HG03439 (cell line): ENCODE measurements at regions not wholly inside any gene's neighbourhood (a gene's known extent, or its start where the extent isn't known, plus 50 kb on each side); places are given as distances from the start of the nearest gene placed in this dataset.
"Not testable (repeated sequence)": the region's sequence is repeated elsewhere in the genome, so short reads cannot be mapped to it uniquely, and the experiment has no call there.

Source experiments
- ATAC-seq: cut with Tn5 transposase; IDR thresholded peaks from one replicate; pipeline ENCODE4 v1.9.1; 2021; ENCODE audit warnings: mild to moderate bottlenecking, moderate library complexity; ENCODE audit not compliant: unreplicated experiment

DNA sequence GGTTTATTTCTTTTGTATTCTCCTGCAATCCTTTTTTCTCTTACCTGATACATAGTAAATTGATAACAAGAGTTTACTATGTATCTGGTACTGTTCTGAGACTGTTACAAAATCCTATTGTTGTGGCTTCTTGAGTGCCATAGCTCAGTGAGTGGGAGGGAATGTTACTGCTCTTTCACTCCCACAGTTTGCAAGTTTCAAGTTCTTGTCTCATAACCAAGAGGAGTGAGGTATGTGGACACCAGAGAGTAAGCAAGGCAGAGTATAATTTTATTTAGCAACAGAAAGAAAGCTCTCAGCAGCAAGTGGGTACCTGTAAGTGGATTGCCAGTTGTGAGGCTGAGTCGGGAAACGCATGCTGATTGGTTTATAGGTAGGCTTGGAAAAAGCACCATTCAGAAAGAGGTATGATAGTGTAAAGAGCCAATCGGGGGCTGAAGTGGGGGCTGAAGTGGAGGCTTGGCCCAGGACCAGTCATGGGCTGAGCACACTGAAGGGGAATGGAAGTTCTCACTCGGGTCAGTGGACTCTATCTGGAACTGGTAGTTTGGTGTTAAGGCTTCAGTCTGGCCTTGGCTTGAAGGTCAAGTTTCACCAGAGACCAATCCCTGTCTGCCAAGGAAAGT lies 850.8 kb downstream of the TMTC2 start:
- ATAC-seq = no peak

DNA sequence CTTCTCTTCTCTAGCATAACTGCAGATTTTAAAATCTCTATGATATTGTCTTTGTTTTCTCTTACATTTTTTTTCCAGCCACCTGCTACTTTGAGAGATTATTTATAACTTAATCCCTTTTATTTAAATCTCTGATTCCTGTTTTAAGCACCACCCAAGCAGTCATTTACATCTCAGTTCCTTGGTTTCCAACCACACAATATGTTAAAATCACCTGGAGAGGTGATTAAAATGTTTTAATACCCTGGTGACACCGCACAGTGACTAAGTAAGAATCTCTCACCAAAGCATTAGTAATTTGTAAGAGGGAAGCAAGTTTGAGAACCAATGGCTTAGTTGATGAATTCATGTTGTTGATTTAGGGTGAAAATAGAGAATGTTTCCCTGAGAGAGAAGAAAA lies 849.8 kb downstream of the TMTC2 start:
- no peak for ATAC-seq

DNA sequence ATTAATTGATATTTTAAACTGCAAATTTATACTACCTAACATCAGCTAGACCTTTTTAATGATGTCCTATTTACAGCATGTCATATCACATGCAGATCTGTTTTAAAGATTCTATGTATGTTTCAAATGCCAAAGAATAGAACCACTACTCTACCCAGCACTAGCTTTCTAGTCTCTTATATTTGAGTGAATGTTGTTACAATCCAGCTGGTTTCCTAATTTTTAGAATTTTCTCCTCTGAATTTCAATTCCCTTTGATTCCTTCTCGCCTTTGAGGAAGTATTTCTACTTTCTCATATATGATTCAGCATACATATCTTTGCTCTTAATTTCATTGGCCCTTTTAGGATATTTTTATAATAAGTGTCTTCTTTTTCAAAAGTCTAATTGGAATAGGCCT lies 841.9 kb downstream of the TMTC2 start:
- ATAC-seq = no peak

DNA sequence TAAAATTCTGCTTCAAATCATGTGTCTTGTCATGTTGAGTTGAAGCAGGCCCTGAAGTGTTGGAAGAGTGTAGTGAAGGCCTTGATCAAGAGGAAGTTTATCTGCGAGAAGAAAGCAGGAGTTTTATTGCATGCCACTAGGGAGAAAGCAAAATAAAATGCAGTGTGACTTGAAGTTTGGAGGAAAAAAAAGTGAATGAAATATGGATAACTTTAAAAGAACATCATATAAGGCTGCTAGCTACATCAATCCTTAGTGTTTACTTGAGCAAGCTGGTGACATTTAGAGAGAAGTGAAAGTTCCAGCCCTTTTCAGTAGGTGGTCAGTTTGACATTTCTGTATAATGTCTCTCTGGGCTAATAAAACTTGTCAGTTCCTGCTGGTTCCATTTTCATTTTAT lies 841.1 kb downstream of the TMTC2 start:
- ATAC-seq = no peak

DNA sequence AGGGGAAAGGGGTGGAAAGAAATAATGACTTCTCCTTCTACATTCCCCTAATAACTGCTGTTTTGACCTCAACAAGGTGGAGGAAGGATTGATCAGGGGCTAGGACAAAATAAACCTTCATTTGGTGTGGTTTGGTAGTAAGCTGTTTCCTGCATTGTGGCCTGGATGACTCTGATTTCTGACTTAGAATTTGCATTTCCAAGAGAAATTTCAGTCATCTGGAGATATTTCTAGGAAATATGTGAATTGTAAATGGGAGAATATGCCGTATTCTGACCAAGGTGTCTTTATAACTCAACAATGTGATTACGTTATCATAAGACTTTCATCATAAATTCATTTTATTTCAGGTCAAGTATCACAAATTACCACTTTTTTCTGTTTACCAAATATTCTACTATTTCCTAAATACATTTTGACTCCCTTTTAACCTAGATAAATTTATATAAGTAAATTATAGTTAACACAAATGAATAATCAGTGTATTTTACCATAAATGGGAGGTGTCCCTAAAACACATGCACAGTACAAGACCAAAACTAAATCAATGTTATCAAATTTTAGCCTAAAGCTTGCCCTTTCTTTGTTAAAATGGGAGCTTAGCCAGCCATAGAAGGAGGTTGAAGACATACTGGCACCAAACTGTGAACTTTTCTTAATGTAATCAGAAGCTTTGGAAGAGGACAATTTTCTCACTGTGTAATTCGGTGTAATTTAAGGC lies 828.8 kb downstream of the TMTC2 start:
- no peak for ATAC-seq

DNA sequence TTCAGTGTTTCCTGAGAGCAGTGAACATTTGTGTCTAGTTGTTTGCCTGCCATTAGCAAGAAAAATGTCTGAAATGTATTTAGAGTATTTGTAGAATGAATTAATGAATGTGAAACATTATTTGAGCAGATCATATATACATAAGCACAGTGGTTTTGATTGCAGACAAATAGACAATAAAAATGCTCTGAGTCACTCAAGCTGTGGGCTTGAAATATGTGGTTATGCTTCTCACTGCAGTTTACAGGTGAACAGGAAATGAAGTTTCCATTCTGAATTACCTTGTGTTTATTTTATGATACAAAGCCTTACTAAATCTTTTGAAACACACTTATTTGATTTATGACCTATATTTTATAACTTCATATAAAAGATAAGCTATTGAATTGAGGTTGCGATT lies 827.7 kb downstream of the TMTC2 start:
- ATAC-seq = no peak

DNA sequence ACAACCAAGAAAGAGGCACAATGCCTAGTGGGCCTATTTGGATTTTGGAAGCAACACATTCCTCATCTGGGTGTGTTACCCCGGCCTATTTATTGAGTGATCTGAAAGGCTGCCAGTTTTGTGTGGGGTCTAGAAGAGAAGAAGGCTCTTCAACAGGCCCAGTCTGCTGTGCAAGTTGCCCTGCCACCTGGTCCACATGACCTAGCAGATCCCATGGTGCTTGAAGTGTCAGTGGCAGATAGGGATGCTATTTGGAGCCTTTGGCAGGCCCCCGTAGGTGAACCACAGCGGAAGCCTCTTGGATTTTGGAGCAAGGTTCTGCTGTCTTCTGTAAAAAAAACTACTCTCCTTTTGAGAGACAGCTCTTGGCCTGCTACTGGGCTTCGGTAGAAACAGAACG lies 820.1 kb downstream of the TMTC2 start:
- ATAC-seq = no peak

DNA sequence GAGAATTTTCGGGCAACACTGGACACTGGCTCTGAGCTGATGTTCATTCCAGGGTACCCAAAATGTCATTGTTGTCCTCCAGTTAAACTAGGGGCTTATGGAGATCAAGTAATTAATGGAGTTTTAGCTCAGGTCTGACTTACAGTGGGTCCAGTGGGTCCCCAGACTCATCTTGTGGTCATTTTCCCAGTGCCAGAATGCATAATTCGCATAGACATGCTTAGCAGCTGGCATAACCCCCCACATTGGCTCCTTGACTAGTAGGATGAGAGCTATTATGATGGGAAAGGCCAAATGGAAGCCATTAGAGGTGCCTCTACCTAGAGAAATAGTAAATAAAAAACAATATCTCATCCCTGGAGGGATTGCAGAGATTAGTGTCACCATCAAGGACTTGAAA lies 818.9 kb downstream of the TMTC2 start:
- no peak for ATAC-seq

DNA sequence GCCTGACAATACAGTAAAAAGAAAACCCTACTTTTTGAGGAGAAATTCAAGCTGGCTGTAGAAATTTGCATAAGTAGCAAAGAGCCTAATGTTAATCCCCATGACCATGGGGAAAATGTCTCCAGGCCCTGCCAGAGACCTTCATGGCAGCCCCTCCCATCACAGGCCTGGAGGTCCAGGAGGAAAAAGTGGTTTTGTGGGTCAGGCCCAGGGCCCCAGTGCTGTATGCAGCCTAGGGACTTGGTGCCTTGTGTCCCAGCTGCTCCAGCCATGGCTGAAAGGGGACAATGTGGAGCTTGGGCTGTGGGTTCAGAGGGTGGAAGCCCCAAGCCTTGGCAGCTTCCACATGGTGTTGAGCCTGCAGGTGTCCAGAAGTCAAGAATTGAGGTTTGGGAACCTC lies 813.2 kb downstream of the TMTC2 start:
- not testable (repeated sequence) for ATAC-seq

DNA sequence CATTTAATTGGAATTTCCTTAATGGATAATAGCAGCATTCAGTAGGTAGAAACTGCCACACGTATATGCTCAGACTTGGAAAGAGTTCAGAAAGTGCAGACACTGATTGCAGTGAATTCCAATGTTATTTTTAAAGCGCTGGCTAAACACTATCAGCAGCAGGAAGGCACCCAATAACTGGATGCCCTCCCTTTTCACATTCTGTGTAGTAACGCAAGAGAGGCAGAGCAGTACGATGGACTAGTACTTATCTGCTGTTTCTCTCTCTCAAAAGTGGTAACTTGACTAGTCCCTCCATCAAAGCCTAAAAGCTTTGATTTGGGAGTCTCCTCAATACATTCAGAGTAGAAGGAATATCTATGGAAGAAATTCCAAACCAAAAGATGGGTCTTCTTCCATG lies 791.0 kb downstream of the TMTC2 start:
- no peak for ATAC-seq

DNA sequence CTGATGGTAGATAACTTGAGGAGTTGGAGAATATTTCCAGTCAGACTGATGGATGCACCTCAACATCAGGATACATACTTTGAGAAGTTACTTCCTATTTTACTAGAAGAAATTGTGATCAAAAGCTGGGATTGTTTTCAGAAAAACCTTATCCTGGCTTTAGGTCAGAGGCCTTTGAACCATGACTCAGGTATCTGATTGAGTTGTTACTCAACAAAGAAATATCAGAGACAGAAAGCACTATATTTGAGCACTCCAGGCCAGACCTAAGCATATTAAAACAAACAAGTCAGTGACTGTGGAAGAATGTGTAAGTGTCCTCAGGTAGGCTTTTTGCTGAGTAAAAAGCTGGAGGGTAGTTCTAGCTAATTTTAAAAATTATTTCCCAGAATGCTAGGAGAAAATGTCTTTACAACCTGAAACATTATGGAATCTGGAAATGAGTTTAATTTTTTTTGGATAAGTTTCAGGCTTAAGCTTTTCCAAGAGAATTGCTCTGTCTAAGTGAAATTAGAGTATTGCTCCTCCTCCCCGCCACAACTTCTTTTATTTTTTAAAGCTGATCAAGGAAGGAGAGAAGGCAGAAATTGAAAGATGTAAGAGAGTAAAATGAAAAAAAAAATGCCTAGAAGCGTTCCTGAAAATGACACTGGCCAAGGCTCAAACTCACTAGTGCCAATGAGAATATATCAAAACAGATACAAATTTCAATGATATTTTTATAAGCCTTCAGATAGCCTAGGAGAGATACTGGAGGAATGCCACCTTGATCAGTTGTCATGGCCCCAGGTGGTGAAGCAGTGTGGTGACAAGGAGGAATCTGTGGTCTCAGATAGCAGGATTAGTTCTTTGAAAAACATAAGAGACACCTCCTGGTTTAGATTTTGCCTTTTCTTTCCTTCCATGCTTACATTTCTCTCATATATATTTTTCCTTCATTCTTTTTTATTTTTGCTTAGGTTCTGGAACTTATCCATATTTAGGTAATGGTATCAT lies 790.3 kb downstream of the TMTC2 start:
- no peak for ATAC-seq

DNA sequence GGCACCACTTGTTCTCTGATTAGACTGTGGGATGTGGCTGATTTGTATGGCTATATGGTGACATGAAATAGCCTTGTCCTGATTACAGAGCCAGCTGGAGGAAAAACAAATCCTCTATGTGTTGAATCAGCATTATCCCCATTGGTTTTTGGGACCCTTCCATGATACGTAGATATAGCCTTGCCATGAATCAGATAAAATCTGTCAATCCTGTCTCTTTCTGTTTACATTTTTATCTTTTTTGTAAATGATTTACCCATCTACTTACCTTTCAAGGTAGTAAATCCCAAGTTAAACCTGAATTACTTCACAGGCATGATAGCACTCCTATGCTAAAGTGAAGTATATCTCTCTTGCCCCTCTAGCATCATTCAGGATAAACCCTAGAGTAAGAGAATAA lies 789.3 kb downstream of the TMTC2 start:
- no peak for ATAC-seq

DNA sequence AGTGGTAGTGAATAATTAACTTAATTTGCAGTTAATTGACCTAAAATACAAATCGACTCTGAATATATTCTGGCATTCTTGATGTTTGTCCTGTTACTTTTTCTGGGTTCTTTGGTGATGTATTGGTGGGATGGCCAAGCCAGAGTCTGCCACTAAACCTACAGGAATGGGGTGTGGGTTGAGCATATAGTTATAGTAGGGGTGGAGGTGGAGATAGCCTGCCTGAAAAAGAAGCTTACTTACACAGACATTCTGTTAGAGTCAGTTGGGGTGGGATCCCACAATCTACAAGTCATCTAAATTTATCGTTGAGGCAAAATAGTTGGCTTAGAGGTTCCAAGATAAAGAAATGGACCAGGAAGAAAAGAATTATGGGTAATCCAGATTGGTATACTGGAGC lies 787.7 kb downstream of the TMTC2 start:
- ATAC-seq = no peak

DNA sequence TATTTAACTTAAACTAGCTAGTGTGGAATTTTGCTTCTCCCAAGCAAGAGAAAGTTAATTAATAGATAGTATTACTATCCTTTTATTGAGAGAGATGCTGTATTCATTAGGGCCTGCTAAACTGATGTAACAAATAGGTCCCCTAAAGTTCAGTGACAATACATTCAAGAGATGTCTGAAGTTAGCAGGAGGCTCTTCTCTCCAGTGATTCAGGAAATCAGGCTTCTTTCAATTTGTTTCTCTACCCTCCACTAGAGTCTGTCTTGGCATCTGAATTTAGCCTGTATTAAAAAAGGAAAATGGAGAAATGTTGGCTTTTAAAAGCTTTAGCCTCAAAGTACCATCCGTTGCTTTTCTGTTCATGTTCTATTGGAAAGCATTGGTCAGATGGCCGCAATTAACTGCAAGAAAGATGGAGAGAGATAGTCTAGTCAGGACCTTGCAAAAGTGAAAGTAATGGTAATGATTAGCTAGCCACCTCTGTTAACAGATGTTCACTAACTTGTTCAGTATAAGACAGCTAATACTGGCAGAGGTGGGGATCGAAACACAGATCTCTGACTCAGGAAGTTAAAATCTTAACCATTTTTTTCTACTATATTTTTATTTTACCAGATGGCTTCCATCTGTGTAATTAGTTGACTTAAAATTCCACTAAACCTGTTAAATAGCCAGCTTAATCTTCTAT lies 786.8 kb downstream of the TMTC2 start:
- ATAC-seq = no peak

DNA sequence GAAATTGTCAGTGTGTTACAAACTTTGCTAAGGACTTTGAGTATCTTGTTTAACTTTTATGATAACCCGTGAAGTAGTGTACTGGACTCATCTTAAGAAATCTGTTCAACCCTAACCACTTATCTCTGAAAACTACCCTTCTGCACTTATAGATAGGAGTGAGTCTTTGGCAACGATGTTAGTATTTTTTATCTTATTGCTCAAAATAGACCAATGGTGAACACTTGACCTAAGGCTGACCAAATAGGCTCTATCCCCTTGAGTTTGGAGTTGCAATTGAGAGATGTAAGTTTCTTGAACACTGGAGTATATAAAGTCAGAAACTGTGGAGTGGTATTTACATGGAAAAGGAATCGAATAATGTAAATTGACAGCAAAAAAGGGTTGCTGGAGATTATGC lies 786.1 kb downstream of the TMTC2 start:
- ATAC-seq = no peak

DNA sequence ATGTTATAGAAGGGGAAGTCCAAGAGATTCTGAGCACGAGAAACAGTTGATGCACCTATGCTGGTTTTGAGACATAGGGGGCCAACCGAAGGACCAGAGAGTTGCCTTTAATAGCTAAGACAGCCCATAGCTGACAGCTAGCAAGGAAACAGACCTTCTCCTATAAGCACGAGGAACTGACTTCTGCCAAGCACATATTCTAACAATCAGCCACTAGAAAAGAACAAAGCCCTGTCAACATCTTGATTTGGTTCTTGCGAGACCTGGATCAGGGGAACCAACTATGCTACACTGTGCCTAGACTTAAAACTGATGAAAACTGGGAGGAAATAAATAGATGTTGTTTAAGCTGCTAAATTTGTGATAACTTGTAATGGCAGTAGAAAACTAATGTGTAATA lies 785.6 kb downstream of the TMTC2 start:
- ATAC-seq = no peak

DNA sequence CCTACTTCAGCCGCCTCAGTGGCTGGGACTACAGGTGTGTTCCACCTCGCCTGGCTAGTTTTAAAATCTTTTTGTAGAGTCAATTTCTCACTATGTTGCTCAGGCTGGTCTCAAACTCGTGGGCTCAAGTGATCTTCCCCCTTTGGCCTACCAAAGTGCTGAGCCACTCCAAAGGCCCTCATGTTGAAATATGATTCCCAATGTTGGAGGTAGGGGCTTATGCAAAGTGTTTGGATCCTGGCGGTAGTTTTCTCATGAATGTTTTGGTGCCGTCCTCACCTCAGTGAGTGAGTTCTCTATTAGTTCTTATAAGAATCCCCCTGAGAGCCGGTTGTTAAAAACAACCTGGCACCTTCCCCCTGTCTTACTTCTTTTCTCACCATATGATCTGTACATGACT lies 784.6 kb downstream of the TMTC2 start:
- no peak for ATAC-seq

DNA sequence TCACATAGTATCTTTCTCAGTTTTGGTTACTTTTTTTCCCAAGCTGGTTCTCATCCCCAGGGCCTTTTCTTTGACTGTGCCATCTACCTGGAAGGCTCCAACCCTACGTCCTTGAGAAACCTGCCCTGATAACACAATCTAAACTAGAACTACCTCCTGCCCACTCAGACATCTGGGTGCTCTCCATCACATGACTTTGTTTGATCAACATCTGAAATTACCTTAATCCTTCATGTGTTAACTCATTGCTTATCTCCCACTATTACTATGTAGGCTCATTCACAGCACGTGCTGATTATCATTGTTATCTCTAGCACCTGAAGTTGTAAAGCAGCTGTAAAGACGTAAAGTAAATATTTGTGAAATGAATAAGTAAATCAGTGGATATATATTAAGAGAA lies 784.0 kb downstream of the TMTC2 start:
- ATAC-seq = no peak

DNA sequence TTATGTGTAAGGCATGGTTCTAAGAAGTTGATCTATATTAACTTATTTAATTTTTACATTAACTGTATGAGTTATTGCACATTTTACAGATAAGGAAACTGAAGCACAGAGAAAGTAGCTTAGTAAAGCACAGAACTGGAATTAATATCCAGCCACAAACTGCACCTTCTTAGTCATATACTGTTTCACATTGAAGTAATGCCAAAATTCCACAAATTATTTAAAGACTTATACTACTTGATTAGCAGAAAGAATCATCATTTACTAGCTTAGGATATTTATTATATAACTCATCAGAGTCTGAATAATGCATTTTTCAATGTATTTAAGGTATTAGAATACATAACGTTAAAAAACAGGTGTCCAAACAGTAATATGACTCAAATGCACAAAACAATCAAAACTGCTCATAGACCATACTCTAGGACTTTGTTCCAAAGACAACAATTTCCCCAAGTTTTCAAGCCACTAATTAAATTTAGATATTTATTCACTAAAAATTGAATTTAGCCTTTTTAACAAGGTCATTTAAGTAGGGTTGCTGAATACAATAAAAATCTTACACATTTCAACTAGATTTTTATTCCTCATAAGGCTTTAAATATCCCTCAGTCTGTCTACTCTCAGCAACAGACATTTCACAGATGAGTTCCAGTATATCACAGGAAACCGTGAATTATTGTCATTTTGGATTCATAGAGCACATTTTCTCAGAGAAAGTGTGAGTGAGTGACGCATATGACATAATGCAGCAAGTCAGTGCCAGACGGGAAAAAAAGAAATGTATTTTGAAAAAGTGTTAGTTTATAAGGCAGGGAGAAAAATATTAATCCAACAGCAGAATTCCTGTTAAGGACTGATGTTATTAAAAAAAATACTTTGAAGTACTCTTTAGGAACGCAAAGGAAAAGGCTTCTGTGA lies 782.5 kb downstream of the TMTC2 start:
- no peak for ATAC-seq

DNA sequence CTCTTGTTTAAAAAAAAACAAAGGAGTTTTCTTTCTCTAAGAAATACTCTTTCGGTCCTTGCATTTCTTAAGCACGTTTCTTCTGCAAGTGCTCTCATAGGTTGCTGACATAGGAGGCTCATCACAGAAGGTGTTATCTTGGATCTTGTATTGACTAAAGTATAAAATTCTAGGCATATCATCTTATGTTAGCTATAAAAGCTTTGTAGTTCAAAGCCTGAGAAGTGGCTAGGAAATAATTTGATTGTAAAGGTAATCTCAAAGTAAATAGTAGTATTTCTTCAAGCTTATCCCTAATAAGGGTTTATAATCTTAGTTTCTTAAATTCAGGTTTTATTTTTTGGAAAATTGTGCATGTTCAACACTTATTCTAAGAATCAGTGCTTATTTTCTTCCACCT lies 778.9 kb downstream of the TMTC2 start:
- no peak for ATAC-seq
